HepG2 (cell line): ENCODE measurements at regions not wholly inside any gene's neighbourhood (a gene's known extent, or its start where the extent isn't known, plus 50 kb on each side); places are given as distances from the start of the nearest gene placed in this dataset.
A peak's percentile ranks its signal among the peaks of the same experiment; 100 is the strongest.
"Not testable (repeated sequence)": the region's sequence is repeated elsewhere in the genome, so short reads cannot be mapped to it uniquely, and the experiment has no call there.

Experiments
- ATAC-seq: fragments of 200-7000 bp; cut with Tn5 transposase; 3 replicates; pipeline ENCODE4 v1.9.1; 2020; ENCODE audit warnings: mild to moderate bottlenecking, moderate library complexity
- BruUV-seq: library from RNA; stranded (reverse); fragments of 400-500 nt; replicated peaks from 2 replicates; lab custom pipeline; 2021; lab: Mats Ljungman, UMichigan
- CTCF ChIA-PET: fragments of 300-600 bp; formaldehyde crosslinking; extraction: SDS; loops from one replicate; lab custom pipeline; 2021; ENCODE audit warnings: low total read pairs, inconsistent platforms, low intra/inter-chr PET ratio; lab: Yijun Ruan, JAX
- POLR2A ChIA-PET: fragments of 350-600 bp; sonication (Branson Sonifier 250); formaldehyde crosslinking; loops from one replicate; lab custom pipeline; 2020; ENCODE audit warnings: antibody characterized with exemption, inconsistent platforms; lab: Yijun Ruan, JAX
- DNase-seq: peaks from one replicate; pipeline ENCODE4 v3.0.0-alpha.2; 2015; ENCODE audit warnings: low spot score
- FAIRE-seq: peaks from 3 replicates; lab custom pipeline; 2011; peaks lifted over from hg19 to GRCh38; lab: Jason Lieb, UNC
- H2AFZ ChIP-seq: one replicate; pipeline ENCODE4 v1.6.1; 2011; ENCODE audit warnings: low read length, inconsistent platforms
- H3K27ac ChIP-seq: fragments of 300-600 bp; 3 replicates; pipeline ENCODE4 v1.8.0; 2011; ENCODE audit warnings: mixed run types, mild to moderate bottlenecking, mixed read lengths, low read length, inconsistent platforms; ENCODE audit not compliant: insufficient read depth; ENCODE audit errors: extremely low read length
- H3K27me3 ChIP-seq, 2 experiments: fragments of 200-600 bp in 1 of 2; 2 replicates in 1 of 2; 3 replicates in 1 of 2; pipeline versions ENCODE4 v1.6.0 to v1.8.0; 2011; ENCODE audit warnings: low read length in 2 of 2, mild to moderate bottlenecking in 2 of 2, moderate library complexity in 2 of 2, inconsistent platforms in 1 of 2; ENCODE audit not compliant: insufficient read depth in 2 of 2, control insufficient read depth in 1 of 2
- H3K36me3 ChIP-seq, 2 experiments: fragments of 200-600 bp in 1 of 2; replicated peaks in 1 of 2; 2 replicates in 1 of 2; 3 replicates in 1 of 2; pipeline versions ENCODE4 v1.5.1 to v1.8.0; 2011; ENCODE audit warnings: low read length in 2 of 2, inconsistent platforms in 1 of 2; ENCODE audit not compliant: insufficient read depth in 2 of 2, control insufficient read depth in 1 of 2
- H3K4me1 ChIP-seq: 2 replicates; pipeline ENCODE4 v1.5.1; 2012; ENCODE audit warnings: low read length, inconsistent platforms; ENCODE audit not compliant: insufficient read depth
- H3K4me2 ChIP-seq: 2 replicates; pipeline ENCODE4 v1.6.0; 2011; ENCODE audit warnings: low read depth, low read length, inconsistent platforms
- H3K4me3 ChIP-seq, 3 experiments: fragments of 200-600 bp in 1 of 3; sonication (generic), shearing (Covaris generic) in 1 of 3; replicated peaks in 1 of 3; 2 replicates each; pipeline ENCODE4 v1.5.1; 2011 to 2016; ENCODE audit warnings: low read length in 3 of 3, inconsistent platforms in 2 of 3, low read depth in 2 of 3, mild to moderate bottlenecking in 2 of 3, control low read depth in 1 of 3, mixed read lengths in 1 of 3; ENCODE audit not compliant: insufficient read depth in 1 of 3
- H3K79me2 ChIP-seq: one replicate; pipeline ENCODE4 v1.6.1; 2011; ENCODE audit warnings: low read length, inconsistent platforms; ENCODE audit not compliant: insufficient read depth
- H3K9ac ChIP-seq: 2 replicates; pipeline ENCODE4 v1.6.0; 2011; ENCODE audit warnings: mild to moderate bottlenecking, low read depth, low read length, inconsistent platforms; ENCODE audit not compliant: insufficient read depth
- H3K9me3 ChIP-seq: 2 replicates; pipeline ENCODE4 v1.5.1; 2012; ENCODE audit warnings: mild to moderate bottlenecking, low read length
- H4K20me1 ChIP-seq: 2 replicates; pipeline ENCODE4 v1.6.0; 2011; ENCODE audit warnings: inconsistent platforms, mild to moderate bottlenecking, low read length, moderate library complexity; ENCODE audit not compliant: insufficient read depth
- CEBPG ChIP-seq: IDR thresholded peaks from 2 replicates; pipeline ENCODE4 v1.6.1; 2016
- FOXA1 ChIP-seq, 2 experiments: fragments of 450-650 bp in 1 of 2; sonication (generic) in 1 of 2; formaldehyde crosslinking in 1 of 2; IDR thresholded peaks; 2 replicates each; pipeline versions ENCODE4 v1.4.0 to v1.6.1; 2016 to 2020; ENCODE audit warnings: missing genetic modification reagents in 1 of 2
- HES4 ChIP-seq: sonication (generic); formaldehyde crosslinking; IDR thresholded peaks from 2 replicates; pipeline ENCODE4 v1.9.0; 2021; ENCODE audit warnings: mild to moderate bottlenecking, missing genetic modification reagents, borderline replicate concordance
- KAT2B ChIP-seq: fragments of 150-350 bp; IDR thresholded peaks from 2 replicates; pipeline ENCODE4 v1.6.1; 2014; ENCODE audit warnings: low read depth, low read length, borderline replicate concordance
- NFKB2 ChIP-seq: sonication (generic); formaldehyde crosslinking; IDR thresholded peaks from 2 replicates; pipeline ENCODE4 v1.4.0; 2020; ENCODE audit warnings: missing genetic modification reagents, borderline replicate concordance
- PHF20 ChIP-seq: sonication (generic); formaldehyde crosslinking; IDR thresholded peaks from 2 replicates; pipeline ENCODE4 v1.5.0; 2020; ENCODE audit warnings: mild to moderate bottlenecking, missing genetic modification reagents
- PHF8 ChIP-seq: sonication (generic); formaldehyde crosslinking; IDR thresholded peaks from 2 replicates; pipeline ENCODE4 v1.5.0; 2020; ENCODE audit warnings: missing genetic modification reagents
- POGZ ChIP-seq: sonication (generic); formaldehyde crosslinking; IDR thresholded peaks from 2 replicates; pipeline ENCODE4 v1.4.0; 2020; ENCODE audit warnings: mild to moderate bottlenecking, missing genetic modification reagents
- ZBTB38 ChIP-seq: sonication (generic); formaldehyde crosslinking; IDR thresholded peaks from 2 replicates; pipeline ENCODE4 v1.5.1; 2020; ENCODE audit warnings: mild to moderate bottlenecking, missing genetic modification reagents
- ZMYM3 ChIP-seq: sonication (generic); formaldehyde crosslinking; IDR thresholded peaks from 2 replicates; pipeline ENCODE4 v1.5.1; 2020; ENCODE audit warnings: mild to moderate bottlenecking, missing genetic modification reagents
- ZNF121 ChIP-seq: sonication (generic); formaldehyde crosslinking; IDR thresholded peaks from 2 replicates; pipeline ENCODE4 v1.5.0; 2020; ENCODE audit warnings: mild to moderate bottlenecking, missing genetic modification reagents
- ZNF24 ChIP-seq: fragments of 450-650 bp; IDR thresholded peaks from 2 replicates; pipeline ENCODE4 v1.6.1; 2017; ENCODE audit warnings: antibody characterized with exemption, mild to moderate bottlenecking
- ZNF260 ChIP-seq: sonication (generic); formaldehyde crosslinking; IDR thresholded peaks from 2 replicates; pipeline ENCODE4 v1.4.0; 2020; ENCODE audit warnings: missing genetic modification reagents, low read depth, mild to moderate bottlenecking, borderline replicate concordance
- ZNF274 ChIP-seq: sonication (generic); formaldehyde crosslinking; IDR thresholded peaks from 2 replicates; pipeline ENCODE4 v1.5.1; 2020; ENCODE audit warnings: mild to moderate bottlenecking, missing genetic modification reagents
- ZNF296 ChIP-seq: sonication (generic); formaldehyde crosslinking; conservative IDR thresholded peaks from 2 replicates; pipeline ENCODE4 v1.5.0; 2020; ENCODE audit warnings: mild to moderate bottlenecking, missing genetic modification reagents
- ZNF335 ChIP-seq: sonication (generic); formaldehyde crosslinking; IDR thresholded peaks from 2 replicates; pipeline ENCODE4 v1.4.0; 2020; ENCODE audit warnings: missing genetic modification reagents
- ZNF34 ChIP-seq: sonication (generic); formaldehyde crosslinking; IDR thresholded peaks from 2 replicates; pipeline ENCODE4 v1.4.0; 2020; ENCODE audit warnings: mild to moderate bottlenecking, missing genetic modification reagents, borderline replicate concordance
- ZNF501 ChIP-seq: sonication (generic); formaldehyde crosslinking; IDR thresholded peaks from 2 replicates; pipeline ENCODE4 v1.5.1; 2020; ENCODE audit warnings: mild to moderate bottlenecking, moderate library complexity, missing genetic modification reagents
- WGBS: methylation state at CpG from one replicate; pipeline ENCODE4 v1.1.6; 2017; ENCODE audit warnings: low lambda C conversion rate; 5-methylcytosine and 5-hydroxymethylcytosine counted together
- in situ Hi-C: cut with HindIII; loops from 2 replicates; pipeline ENCODE4 v1.10.0; 2017; ENCODE audit warnings: low pct_unique_long_range_greater_than_20kb; ENCODE audit not compliant: extremely low pct_ligation_motif_present
- intact Hi-C: fragments of 100-400 bp; cut with micrococcal nuclease; formaldehyde crosslinking; loops from one replicate; pipeline ENCODE4 v1.10.0; 2022; ENCODE audit not compliant: unreplicated experiment

- intact Hi-C loops, result no loop called here
- POLR2A ChIA-PET, result no interaction called here
- peaks cover 94% of the 10 kb centered on the region for H3K4me1 ChIP-seq
- WGBS, result 88% methylated on average over 4 of the region's 4 CpGs
- peak; percentile 86 for TF ChIP-seq KAT2B
- TF ChIP-seq ZNF34, result no peak
- no peak for TF ChIP-seq ZNF260 (CRISPR knock-in tag)
- TF ChIP-seq ZNF335 (CRISPR knock-in tag), result no peak
- no peak for TF ChIP-seq ZNF24
- TF ChIP-seq FOXA1 (IDR thresholded peaks at IDR 0.05), result peak; percentile 94
- TF ChIP-seq FOXA1 (CRISPR knock-in tag; IDR thresholded peaks at IDR 0.05), result no peak
- TF ChIP-seq PHF8 (CRISPR knock-in tag), result no peak
- TF ChIP-seq NFKB2, result no peak
- TF ChIP-seq, all 625 proteins: peak for 2
- H3K9me3 ChIP-seq, result no peaks in the 10 kb centered on the region
- H3K4me2 ChIP-seq, result no peak overlapping the region
- no TSS peak for BruUV-seq
- no peak overlapping the region for H3K27ac ChIP-seq
- no peaks in the 10 kb centered on the region for H3K36me3 ChIP-seq
- CTCF ChIA-PET, result no interaction called here
- H3K79me2 ChIP-seq, result no peaks in the 10 kb centered on the region
- in situ Hi-C loops, result no loop called here
- FAIRE-seq (no peak), ATAC-seq (no peak), DNase-seq (no peak)
- H3K4me3 ChIP-seq, result no peak overlapping the region
- no peaks in the 10 kb centered on the region for H3K27me3 ChIP-seq
- no peak overlapping the region for H3K9ac ChIP-seq
- H2AFZ ChIP-seq, result no peak overlapping the region
- H4K20me1 ChIP-seq, result no peaks in the 10 kb centered on the region
These were observed 89.8 kb downstream of the TEX51 start for GRCh38 chr2:126988482-126988881.

GRCh38 chr2:126989064-126989463 is 90.4 kb downstream of the TEX51 start:
- CTCF ChIA-PET, ATAC-seq, H3K9ac ChIP-seq, intact Hi-C loops, H2AFZ ChIP-seq, H3K9me3 ChIP-seq, H4K20me1 ChIP-seq, H3K36me3 ChIP-seq, H3K27ac ChIP-seq, in situ Hi-C loops, H3K27me3 ChIP-seq, H3K79me2 ChIP-seq, DNase-seq, H3K4me2 ChIP-seq, FAIRE-seq, BruUV-seq, H3K4me3 ChIP-seq: not testable (repeated sequence)
- H3K4me1 ChIP-seq, result peaks cover 92% of the 10 kb centered on the region
- POLR2A ChIA-PET, result interaction anchor here (2.5 kb wide), 1 partner anchor 7 kb away, joined by 16 read pairs; no protein-coding TSS in a partner anchor
- WGBS, result 88% methylated on average over 8 of the region's 8 CpGs
- 0 out of 2 replicates have a peak, but pooled peaks have one; percentile 13 for TF ChIP-seq POGZ (CRISPR knock-in tag)
- 0 out of 2 replicates have a peak, but pooled peaks have one; percentile 13 for TF ChIP-seq ZBTB38 (CRISPR knock-in tag)
- 0 out of 2 replicates have a peak, but pooled peaks have one; percentile 54 for TF ChIP-seq HES4
- 0 out of 2 replicates have a peak, but pooled peaks have one; percentile 34 for TF ChIP-seq ZNF274 (CRISPR knock-in tag)
- 0 out of 2 replicates have a peak, but pooled peaks have one; percentile 35 for TF ChIP-seq ZNF121 (CRISPR knock-in tag)
- 0 out of 2 replicates have a peak, but pooled peaks have one; percentile 33 for TF ChIP-seq PHF20
- TF ChIP-seq ZMYM3 (CRISPR knock-in tag), result peak; percentile 52; the same call in 1 of the 2 replicates
- TF ChIP-seq ZNF296 (CRISPR knock-in tag), result 0 out of 2 replicates have a peak, but pooled peaks have one; percentile 29
- 0 out of 2 replicates have a peak, but pooled peaks have one; percentile 19 for TF ChIP-seq ZNF501 (CRISPR knock-in tag)
- peak; percentile 30; the same call in 1 of the 2 replicates for TF ChIP-seq CEBPG
